ENCODE measurements at regions not wholly inside any gene's neighbourhood (a gene's known extent, or its start where the extent isn't known, plus 50 kb on each side); places are given as distances from the start of the nearest gene placed in this dataset.
"Not testable (repeated sequence)": the region's sequence is repeated elsewhere in the genome, so short reads cannot be mapped to it uniquely, and the experiment has no call there.

DNA sequence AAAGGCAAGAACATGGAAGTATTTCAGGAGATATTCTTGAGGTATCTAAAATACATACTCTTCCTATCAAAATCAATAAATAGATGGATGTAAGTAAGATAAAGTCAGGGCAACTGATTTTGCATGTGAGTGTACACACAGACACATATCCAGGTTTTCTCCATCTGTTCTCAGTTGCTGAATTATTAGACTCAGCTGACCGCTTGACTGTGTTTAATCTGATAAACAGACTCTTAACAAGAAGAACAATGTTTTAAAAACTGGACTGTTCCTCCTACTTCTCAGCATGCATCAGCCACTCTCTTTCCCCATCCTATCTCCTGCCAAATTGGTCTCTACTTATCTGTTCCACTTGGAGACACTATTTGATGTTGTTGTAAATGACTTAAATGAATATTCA, 73.5 kb downstream of the GOLGA8G start:
- intact Hi-C loops (cut with DNase I; ENCODE audit: low total_unique reads), result no loop called here
- no peak for TF ChIP-seq POLR2A (IDR thresholded peaks at IDR 0.05)
- TF ChIP-seq, protein P1, sequence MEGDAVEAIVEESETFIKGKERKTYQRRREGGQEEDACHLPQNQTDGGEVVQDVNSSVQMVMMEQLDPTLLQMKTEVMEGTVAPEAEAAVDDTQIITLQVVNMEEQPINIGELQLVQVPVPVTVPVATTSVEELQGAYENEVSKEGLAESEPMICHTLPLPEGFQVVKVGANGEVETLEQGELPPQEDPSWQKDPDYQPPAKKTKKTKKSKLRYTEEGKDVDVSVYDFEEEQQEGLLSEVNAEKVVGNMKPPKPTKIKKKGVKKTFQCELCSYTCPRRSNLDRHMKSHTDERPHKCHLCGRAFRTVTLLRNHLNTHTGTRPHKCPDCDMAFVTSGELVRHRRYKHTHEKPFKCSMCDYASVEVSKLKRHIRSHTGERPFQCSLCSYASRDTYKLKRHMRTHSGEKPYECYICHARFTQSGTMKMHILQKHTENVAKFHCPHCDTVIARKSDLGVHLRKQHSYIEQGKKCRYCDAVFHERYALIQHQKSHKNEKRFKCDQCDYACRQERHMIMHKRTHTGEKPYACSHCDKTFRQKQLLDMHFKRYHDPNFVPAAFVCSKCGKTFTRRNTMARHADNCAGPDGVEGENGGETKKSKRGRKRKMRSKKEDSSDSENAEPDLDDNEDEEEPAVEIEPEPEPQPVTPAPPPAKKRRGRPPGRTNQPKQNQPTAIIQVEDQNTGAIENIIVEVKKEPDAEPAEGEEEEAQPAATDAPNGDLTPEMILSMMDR (IDR thresholded peaks at IDR 0.05), result no peak
- DNase-seq, result no peak

DNA sequence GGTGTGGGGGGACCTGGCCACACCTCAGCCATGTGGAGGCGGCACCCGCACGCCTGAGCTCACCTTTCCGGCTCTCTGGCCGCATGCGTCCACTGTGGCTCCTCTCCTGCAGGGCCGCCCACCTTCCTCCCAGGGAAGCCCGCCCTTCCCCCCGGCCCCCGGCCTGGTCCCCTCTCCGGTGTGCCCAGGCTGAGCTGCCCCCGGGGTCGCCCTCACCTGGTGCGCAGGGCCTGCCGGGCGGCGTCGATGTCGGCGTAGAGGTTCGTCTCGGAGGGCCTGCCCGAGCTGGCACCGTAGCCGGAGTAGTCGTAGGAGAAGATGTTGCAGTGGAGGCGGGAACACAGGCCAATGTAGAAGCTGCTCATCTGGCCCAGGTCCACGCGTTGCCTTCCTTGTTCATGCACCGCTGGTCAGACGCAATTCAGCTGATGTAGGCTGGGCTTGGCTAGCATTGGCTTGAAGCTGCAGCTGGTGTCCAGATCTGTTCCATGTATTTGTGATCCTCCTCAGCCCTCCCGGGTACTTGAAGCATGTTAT, 75.3 kb downstream of the GOLGA8G start:
- DNase-seq, result peak in 1 of 2 donors; percentile 12
- H3K36me3 ChIP-seq; H3K27ac ChIP-seq; H3K9me3 ChIP-seq; H3K4me3 ChIP-seq; H3K27me3 ChIP-seq; H3K4me1 ChIP-seq; intact Hi-C loops (cut with DNase I; ENCODE audit: low total_unique reads): not testable (repeated sequence)

More for the DNA sequence above, 73.5 kb downstream of the GOLGA8G start:
- Histone ChIP-seq H3K4me3 (no peak overlapping the region), H3K27me3 (no peaks in the 10 kb centered on the region), H3K4me1 (no peaks in the 10 kb centered on the region), H3K27ac (no peak overlapping the region), H3K9me3 (no peaks in the 10 kb centered on the region), H3K36me3 (no peaks in the 10 kb centered on the region)

DNA sequence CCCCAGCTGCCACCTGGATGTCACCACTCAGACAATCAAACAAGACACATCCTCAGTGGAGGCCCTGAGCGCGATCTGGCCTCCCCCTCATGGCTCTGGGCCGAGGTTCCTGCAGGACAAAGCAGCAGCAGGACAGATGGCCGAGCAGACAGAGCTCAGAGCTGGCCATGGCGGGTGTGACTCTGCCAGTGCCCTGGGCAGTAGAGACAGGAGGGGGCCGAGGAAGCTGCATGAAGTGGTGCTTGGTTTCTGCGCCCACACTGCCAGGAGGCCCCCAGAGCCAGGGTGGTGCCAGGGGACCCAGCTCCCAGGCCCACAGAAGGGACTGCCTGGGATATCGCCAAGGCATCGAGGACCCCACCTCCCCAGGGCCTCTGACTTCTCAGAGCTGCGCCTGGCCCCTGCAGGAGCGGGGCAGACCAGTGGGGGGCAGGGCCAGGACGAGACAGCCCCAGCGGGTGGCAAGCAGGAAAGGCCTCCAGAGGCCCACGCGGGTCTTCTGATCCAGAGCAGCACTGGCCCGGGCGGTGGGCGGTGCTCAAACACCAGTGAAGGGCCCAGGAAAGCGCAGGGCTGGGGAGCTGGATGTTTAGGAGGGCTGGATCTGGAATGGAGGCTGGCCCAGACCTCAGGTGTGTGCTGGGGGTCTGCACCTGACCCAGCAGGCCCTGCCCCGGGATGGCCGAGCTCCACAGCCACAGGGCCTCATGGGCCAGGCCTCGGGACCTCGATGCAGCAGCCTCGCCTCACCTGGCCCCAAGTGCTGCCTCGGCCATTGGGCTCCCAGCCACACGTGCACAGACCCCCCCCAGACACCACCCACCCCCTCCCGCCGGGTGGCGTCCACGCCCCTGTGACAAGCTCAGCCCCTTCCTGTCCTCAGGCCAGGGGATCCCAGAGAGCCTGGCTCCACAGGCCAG, 76.0 kb downstream of the GOLGA8G start:
- H3K36me3 ChIP-seq, result no peaks in the 10 kb centered on the region
- DNase-seq, result no peak
- H3K27me3 ChIP-seq, result no peaks in the 10 kb centered on the region
- no peak overlapping the region for H3K4me3 ChIP-seq
- intact Hi-C loops (cut with DNase I; ENCODE audit: low total_unique reads), result no loop called here
- no peaks in the 10 kb centered on the region for H3K4me1 ChIP-seq
- no peak overlapping the region for H3K27ac ChIP-seq
- no peaks in the 10 kb centered on the region for H3K9me3 ChIP-seq
- TF ChIP-seq, protein P1 (IDR thresholded peaks at IDR 0.05), result no peak
- TF ChIP-seq POLR2A (IDR thresholded peaks at IDR 0.05), result no peak

DNA sequence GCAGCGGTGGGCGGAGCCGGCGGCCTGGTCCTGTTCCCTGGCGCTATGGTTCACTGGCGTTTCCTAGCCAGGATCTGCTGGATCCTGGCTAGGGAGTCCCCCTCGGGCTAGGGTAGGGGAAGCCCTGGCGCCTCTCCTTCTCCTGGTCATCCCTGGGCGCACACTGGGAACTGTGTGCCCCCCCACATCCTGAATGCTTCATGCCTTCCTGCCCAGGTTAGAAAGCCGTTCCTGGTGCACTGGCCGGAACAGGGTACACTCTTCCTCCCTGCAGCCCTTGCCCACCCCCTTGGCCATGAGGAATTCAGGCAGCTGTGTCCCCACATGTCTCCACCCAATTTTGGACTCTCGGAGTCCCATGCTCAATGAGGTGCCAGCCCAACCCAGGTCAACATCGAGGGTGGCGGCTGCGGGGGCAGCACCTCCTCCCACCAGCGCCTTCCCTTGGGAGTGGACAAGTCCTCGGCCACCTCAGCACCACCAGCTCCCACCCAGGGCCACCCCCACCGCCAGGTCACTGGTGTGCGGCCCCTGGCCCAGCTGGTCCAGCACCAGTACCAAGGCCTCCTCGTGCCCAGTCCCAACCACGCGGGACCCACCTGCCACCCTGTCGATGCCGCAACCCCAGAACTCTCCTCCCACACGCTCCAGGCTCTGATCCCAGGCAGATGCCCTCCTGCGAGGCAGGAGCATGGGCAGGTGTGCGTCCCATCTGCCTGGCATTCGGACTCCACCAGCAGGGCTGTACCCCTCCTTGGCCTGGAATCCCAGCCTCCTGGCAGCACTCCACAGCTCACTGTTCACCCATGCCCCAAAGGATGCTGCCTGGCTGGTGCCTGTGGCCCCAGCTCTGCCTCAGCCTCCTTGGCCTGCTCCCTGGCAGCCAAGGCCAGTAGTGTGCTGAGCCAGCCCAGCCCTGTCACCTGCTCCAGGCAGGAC, 77.0 kb downstream of the GOLGA8G start:
- H3K27me3 ChIP-seq; H3K4me3 ChIP-seq; H3K27ac ChIP-seq; H3K4me1 ChIP-seq; intact Hi-C loops (cut with DNase I; ENCODE audit: low total_unique reads); H3K36me3 ChIP-seq; H3K9me3 ChIP-seq: not testable (repeated sequence)
- peak; percentile 15 to 18 for DNase-seq

DNA sequence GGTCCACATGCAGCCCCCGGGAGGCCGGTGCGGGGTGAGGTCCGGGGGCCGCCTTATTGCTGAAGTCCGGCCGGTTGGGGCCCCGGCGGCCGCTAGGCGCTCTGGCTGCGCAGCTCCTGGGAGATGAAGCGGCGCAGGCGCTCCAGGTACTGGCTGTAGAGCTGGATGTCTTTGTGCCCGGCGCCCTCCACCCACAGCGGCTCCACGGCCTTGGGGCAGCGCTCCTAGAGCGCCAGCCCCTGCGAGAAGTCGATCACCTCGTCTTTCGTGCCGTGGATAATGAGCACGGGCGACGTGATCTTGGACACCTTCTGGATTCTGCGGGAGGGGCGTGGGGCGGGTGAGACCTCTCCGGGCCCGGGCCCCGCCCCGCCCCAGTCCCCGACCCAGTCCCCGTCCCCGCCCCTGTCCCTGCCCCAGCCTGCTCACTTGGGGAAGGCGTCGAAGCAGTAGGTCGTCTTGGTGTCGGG, 76.3 kb downstream of the GOLGA8F start:
- DNase-seq; H3K27me3 ChIP-seq; H3K27ac ChIP-seq; H3K36me3 ChIP-seq; H3K4me3 ChIP-seq; H3K4me1 ChIP-seq; H3K9me3 ChIP-seq; intact Hi-C loops (cut with DNase I; ENCODE audit: low total_unique reads): not testable (repeated sequence)
